DMS153 treated with DMSO at 0.1 percent for 48 hours (cell line): ENCODE measurements at regions not wholly inside any gene's neighbourhood (a gene's known extent, or its start where the extent isn't known, plus 50 kb on each side); places are given as distances from the start of the nearest gene placed in this dataset.
"Not testable (repeated sequence)": the region's sequence is repeated elsewhere in the genome, so short reads cannot be mapped to it uniquely, and the experiment has no call there.

Experiments used
- DNase-seq: peaks from one replicate; lab custom pipeline; 2025; ENCODE audit not compliant: unreplicated experiment; lab: John Stamatoyannopoulos, UW

DNA sequence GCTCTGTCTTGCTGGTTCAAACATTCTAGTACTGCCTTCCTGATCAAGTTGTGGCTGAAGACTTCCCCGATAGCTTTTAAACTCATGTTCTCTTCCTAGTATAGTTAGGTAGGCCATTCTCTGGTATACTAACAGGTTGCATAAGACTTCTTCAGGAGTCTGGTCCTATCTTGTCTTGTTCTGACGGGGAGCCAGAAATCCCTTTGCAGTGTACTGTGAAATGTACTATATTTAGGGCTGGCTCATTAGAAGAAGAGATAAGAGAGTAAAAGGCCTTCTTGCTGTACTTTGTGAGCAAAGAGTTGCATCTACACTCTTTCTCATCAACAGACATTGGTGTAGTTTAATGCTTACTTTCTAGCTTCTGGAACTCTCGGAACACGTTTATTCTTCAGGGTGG, 331.9 kb downstream of the NUP35 start:
- DNase-seq = no peak

DNA sequence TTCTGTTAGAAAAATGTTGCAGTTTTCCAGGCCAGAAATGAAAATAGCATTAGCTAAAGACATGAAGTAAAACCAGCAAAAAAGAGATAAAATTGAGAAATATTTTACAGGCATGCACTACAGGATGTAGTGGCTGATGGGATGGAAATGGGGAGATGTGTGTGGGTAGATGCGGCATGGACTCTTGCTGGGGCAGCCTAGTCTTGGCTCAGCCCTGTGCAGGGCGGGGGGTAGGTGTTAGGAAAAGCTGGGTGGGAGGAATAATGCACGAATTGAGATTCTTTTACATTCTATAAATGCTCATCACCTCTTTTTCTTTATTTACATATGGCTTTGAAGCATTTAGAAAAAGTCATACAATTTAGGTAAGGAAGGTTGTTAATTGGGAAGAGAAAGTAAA, 334.2 kb downstream of the NUP35 start:
- DNase-seq = no peak

DNA sequence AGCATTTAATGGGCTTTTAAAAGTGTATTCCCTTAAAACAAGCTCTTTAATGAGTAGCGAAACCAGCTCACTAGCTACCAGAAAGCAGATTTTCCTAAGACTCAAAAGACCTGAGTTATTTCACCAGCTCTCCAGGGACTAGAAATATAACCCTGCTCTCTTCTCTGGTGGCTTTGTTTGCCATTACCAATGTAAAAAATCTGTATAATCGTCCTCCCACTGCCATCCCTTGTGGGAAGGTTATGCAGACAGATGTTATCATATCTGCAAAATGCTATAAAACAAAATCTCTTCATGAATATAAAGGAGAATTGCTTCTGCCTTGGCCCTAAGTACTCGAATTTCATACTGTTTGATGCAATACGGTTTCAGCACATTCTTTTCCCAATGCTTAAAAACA, 335.2 kb downstream of the NUP35 start:
- DNase-seq = no peak

DNA sequence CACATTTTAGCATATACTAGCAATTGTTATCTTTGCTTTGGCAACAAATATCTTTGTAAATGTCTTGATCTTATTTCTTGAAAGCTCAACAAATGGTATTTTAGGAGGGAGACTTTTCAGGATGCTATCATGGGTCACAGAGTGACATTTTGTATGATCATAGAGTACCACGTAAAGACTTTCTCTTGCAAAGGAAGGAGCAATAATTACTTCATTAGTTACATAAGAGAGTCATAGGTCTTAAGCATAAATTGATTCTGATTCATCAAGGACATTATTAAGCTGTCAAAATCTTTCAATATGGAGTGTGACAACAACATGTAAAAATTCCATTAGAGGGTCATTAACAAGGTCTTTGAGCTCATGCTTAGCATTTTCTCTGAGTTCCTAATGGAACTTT, 339.6 kb downstream of the NUP35 start:
- DNase-seq = no peak

DNA sequence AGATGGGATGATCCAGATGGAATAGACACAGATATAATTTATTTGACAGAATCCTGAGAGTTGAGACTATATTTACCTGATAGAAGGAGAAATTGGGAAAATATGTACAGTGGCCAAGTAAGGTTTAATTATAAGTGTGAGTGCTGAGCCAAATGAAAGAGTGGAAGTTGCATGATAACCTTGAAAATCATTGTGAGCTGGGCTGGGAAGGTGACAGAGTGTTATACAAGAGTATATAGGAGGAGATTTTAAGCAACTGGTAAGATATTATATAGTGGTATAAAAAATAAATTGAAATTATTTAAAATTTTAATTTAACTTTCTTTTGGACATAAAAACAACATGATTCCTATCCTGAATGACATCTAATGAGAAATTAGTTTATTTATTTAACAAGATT, 340.8 kb downstream of the NUP35 start:
- no peak for DNase-seq

DNA sequence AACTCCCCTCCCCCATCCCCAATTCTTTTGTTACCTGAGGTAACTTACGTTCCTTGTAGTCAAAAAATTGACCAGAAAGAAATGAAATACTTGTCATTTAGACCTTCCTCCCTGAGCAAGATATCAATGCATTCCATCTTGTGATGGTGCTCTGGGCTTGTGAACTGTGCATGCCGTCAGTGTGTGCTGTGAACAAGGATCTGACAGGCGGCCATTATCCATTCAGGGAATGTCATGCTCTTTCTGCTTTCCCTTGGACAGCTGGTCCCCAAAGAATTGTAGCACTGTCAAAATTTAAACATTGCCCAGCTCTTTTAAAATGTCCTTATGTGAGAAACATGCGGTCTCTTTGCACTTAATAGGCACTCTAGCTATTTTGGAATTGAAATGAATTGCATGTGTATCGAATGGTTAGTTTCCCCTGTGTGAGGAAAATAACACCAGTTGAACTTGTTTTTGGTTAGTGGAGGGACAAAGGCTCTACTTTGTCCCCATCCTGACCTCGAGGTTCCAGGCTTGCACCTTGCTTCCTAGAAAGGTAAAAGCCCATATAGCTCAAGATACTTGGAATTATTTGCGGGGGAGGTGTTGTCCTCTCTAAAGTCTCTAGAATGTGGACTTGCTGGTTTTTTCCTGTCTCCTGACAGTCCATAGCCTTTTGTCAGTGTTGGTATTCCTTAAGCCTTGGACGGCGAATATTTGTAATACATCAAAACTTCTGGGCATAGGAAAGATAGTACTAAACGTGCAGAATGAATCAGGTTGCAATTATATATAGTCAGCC, 350.9 kb downstream of the NUP35 start:
- DNase-seq = no peak

DNA sequence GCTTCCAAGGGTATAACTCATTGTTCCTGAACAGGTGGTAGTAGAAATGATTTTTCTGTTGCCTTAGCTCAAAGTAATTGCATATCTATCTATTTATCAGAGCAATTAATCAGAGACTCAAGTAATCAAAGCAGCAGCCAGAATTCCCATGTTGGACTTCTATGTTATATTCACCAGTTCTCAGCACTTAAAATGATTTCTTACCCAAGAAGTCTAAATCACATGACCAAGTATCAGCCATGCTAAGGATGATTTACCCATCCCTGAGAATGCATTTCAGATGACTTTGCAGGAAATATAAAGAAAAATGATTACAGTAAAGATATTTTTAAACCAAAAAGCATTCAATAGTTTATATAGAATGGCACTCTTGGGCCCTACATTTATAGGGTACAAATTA, 352.2 kb downstream of the NUP35 start:
- DNase-seq = no peak

DNA sequence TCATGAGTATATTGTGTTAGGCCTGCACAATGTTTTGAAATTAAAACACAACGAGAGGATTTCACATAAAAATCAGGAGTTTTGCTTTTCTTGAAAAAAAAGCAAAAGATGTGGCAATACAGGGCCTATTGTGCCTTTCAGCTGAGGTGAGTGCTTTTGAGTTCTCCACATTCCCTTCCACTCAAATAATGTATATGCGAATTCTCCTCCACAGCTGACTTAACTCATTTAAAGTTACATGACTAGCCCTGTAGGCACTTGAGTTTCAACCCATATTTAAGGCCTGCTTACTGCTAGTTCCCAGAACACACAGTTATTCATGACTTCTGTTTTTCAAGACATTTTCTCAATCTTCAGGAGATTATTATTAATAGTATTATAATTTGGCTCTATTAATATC, 353.1 kb downstream of the NUP35 start:
- DNase-seq = no peak

DNA sequence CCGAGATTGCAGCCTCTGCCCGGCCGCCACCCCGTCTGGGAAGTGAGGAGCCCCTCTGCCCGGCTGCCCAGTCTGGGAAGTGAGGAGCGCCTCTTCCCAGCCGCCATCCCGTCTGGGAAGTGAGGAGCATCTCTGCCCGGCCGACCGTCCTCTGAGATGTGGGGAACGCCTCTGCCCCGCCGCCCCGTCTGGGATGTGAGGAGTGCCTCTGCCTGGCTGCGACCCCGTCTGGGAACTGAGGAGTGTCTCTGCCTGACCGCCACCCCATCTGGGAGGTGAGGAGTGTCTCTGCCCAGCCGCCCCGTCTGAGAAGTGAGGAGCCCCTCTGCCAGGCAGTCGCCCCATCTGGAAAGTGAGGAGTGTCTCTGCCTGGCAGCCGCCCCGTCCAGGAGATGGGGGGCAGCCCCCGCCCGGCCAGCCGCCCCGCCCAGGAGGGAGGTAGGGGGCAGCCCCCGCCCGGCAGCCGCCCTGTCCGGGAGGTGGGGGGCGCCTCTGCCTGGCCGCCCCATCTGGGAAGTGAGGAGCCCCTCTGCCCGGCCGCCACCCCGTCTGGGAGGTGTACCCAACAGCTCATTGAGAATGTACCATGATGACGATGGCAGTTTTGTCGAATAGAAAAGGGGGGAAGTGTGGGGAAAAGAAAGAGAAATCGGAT, 354.8 kb downstream of the NUP35 start:
- DNase-seq = not testable (repeated sequence)

DNA sequence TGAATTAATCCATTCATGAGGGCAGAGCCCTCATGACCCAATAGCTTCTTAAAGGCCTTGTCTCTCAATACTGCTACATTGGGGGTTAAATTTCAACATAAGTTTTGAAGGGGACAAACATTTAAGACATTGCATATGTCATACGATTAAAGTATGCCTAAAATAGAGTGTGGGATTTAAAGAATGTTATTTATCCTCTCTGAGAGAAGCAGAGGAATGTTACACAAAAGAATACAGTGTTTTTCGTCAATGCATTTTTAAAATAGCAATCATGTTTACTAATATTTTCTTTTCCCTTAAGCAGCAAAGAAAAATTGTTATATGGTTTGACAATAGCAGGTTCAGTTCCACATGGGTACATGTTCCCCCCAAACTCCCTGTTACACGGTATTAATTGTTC, 363.1 kb downstream of the NUP35 start:
- no peak for DNase-seq

DNA sequence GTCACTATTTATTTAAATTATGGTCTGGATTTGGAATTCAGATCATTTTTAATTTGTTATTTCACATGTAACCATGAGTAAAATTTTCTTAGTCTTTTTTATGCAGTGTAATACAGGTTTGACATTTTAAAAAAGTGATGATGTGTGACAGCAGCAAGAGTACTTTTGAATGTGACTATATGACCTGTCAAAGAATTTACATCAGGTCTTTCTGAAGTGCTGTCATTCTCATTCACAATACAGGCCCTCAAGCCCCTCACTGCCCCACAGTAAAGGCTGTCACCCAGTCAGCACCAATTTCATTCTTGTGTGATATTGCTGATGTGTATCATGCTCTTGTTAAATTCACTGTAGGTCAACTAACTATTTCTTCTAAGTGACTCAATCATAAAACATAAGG, 364.2 kb downstream of the NUP35 start:
- no peak for DNase-seq

DNA sequence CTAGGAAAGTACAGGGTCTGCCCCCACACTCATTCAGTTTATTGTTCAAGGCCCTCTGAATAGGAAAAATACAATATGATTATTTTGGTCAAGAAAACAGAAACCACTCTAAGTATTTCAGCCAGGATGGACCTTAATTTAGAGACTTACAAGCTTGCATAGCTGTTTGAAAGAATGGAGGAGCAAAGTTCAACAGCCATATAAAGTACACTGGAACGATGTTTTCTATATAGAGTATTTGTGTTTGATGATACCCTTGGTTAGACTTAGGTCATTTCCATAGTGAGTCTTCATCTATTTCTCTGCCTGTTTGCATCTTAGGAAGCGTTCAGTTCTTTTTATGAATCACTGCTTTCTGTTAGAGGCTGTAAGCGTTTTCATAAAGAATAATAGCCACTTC, 366.2 kb downstream of the NUP35 start:
- DNase-seq = no peak

DNA sequence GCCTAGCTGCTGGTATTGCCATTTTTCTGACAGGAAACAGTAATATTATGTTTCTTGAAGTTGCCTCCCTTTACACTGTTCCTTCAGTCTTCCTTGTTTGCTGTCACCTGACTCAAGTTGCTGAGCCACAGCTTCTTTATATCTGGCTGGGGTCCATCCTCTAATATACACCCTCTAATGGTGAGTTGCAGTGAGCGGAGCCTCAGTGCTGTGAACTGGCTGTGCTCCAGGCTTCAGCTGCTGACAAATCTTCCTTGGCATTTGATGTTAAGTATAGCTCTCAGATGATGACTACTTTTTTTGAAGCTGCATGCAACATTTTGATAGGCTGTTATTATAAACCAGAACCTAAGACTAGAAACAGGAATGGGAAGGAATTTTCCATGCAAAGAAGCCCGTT, 366.7 kb downstream of the NUP35 start:
- no peak for DNase-seq

DNA sequence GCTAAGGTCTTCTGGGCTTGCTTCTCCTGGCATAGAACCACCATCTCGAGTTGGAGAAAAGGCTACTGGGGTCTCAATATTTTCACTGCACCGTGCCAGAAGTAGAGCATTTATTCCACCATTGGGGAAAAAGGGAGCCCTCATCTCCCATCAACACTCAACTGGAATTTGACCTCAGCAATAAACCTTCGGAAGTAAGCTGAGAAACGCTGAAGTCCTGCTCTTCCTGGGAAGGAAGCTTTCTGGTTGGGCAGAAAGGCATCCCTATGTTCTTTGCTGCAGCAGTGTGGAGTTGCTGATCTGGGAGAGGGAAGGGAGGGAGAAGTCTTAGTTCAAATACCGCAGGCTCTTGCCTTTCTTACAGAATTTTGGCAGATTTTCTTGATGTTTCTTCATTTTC, 368.8 kb downstream of the NUP35 start:
- DNase-seq = no peak

DNA sequence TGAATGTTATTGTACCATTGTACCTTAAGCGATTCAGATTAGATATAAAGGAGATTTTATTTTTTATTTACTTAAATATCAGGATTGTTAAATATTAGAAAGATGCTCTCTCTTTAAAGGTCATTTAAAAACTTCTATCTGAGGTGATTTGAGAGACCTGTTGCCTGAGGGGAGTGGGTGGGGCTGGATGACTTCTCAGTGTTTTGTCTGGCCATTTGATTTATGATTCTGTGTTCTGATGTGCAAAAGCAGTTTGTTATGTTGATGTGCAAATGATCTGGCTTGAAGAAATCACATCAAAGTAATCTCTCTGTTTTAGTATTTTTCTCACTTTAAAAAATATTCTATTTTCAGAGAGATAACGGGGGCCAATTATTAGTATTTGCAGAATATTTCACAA, 370.8 kb downstream of the NUP35 start:
- DNase-seq = no peak

DNA sequence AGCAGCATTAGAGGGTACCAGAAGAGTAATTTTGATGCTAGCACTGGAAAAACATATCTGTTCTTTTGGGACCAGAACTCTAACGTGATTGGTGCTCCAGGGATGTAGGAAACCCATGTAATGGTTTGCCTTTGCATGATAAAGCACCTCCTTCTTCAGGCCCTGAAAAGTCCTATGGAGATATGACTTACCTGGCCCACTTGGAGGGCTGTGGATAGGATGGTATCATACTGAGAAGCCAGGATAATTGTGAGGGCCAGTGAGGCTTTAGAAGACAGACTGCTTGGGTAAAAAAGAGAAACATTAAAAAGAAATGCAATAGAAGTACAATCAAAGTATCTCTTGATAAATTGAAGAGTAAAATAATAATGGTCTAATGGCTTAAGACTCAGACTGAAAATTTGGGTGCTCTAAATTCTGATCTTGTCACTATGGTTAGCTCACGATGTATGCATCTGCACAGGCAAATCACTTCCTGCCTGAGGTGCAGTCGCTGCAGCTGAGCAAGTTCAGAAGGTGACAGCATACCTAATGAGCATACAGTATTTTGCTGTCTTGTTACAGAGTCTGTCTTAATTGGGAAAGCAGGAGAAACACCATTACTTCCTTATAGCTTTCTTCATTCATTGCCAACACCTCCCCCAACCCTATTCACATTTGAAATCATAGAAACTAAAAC, 371.5 kb downstream of the NUP35 start:
- no peak for DNase-seq

DNA sequence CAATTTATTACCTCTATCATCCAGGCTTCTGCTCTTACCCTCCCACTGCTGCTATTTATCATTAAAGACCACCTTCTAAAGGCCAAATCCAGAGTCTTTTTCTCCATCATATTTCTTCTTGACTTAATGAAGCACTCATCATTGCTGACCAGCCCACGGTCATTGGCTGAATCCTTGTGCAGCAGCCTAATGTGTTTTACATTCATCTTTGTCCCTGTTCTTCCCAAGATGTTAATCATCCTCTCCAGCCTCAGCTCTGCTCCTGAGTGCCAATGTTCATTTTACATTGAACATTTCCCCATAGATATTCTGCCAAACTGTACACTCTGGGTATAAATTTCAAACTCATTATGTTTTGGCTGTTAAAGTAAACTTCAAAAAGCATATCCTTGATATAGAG, 373.6 kb downstream of the NUP35 start:
- no peak for DNase-seq

DNA sequence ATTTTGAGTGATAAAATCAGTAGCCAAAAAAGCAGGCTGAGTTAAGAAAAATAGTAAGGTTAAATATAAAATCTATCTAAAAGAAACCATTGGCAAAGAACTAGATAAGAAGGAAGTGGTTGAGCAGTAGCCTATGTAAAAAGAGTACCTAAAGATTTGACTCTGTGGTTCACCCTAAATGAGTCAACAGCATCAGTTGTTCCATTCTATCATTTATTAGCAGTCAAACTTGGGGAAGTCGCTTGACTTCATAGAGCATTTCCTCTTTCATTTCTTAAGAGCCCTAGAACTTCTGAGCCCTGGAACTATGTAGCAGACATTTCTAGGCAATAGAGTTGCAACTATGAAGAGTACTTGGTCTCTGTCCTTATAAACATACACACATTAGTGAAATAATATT, 381.7 kb downstream of the NUP35 start:
- no peak for DNase-seq

DNA sequence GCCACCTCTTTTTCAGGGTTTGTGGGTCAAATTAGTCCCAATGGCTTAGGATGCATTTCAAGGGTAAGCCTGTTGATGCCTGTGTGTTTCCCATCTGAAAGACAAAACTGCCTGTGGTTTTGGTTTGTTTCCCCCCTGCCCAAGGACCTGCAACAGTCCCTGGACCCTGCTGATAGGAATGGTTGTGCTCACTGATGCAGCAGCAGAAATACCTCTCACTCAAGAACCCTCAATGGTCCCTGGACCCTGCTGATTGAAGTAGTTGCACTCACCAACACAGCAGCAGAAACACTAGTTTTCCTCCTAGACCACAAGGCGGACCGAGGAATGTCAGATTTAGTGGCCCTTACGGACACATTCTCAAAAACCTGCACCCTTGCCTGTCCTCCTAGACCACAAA, 386.9 kb downstream of the NUP35 start:
- no peak for DNase-seq

DNA sequence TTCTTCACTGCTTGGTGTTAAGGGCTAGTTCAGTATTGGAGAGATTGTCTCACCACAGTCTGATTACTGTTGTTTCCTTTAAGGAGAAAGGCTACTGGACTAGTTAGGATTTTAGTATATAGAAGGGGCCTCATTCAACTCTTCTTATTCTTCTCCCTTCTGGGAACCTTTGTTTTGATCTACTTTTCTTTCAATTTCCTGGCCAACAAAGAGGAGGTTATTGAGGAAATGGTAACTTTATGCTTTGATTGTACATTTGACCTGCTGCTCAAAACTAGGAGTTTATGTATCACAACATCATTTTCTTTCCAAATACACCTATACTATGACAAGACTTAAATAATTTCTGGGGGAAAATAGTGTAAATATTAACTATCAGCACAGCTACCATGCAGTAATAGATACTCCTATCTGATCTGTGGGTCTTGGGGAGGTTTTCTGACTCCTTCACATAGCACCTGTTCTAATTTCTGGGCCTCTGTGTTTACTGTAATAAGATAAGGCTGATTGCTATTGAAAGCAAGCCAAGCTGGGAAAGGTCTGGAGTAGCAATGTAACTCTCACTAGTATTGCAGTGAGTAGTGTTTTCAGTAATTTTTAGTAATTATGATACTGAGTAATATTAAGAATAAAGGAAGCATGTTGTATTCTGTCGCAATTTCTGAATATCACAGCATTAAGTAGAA, 395.3 kb downstream of the NUP35 start:
- no peak for DNase-seq

DNA sequence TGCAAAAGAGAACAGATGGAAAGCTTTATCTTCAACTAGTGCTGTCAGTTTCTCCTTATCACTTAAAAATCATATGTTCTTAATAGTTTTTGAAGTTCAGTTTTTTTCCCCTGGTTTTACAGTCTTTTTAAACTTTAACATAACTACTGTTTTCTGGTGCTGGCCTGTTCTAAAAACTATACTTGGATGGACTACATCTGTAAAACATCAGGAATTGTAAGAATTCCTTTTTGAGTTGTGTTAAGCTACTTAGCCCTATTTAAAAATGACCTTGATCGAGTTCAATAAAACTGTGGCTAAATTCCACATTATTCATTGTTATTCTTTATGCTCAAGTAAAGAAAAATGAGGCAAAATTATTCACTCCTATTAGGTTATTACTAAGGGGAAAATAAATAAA, 397.7 kb downstream of the NUP35 start:
- DNase-seq = no peak
